Thyroid gland (tissue), 4 donors: ENCODE measurements at regions not wholly inside any gene's neighbourhood (a gene's known extent, or its start where the extent isn't known, plus 50 kb on each side); places are given as distances from the start of the nearest gene placed in this dataset.

ENCODE experiments used
- CTCF ChIP-seq, 6 experiments: fragments of 200-600 bp in 3 of 6; fragments of 450-650 bp in 3 of 6; sonication (generic) in 3 of 6; IDR thresholded peaks; one replicate each; pipeline ENCODE4 v1.5.1; 2016 to 2019; ENCODE audit warnings: antibody characterized with exemption in 6 of 6, mild to moderate bottlenecking in 2 of 6, inconsistent platforms in 1 of 6, moderate library complexity in 1 of 6
- POLR2A ChIP-seq, 2 donors: fragments of 450-650 bp; IDR thresholded peaks; one replicate each; pipeline ENCODE4 v1.6.1; 2017; ENCODE audit warnings: antibody characterized with exemption in 2 of 2, mild to moderate bottlenecking in 2 of 2, moderate library complexity in 1 of 2

GRCh38 chr11:127233998-127234397 lies 233.4 kb upstream of the KIRREL3 start:
- no peak for TF ChIP-seq POLR2A (IDR thresholded peaks at IDR 0.05)
- no peak for TF ChIP-seq CTCF (IDR thresholded peaks at IDR 0.05)
